ENCODE measurements at regions not wholly inside any gene's neighbourhood (a gene's known extent, or its start where the extent isn't known, plus 50 kb on each side); places are given as distances from the start of the nearest gene placed in this dataset.
"Not testable (repeated sequence)": the region's sequence is repeated elsewhere in the genome, so short reads cannot be mapped to it uniquely, and the experiment has no call there.

DNA sequence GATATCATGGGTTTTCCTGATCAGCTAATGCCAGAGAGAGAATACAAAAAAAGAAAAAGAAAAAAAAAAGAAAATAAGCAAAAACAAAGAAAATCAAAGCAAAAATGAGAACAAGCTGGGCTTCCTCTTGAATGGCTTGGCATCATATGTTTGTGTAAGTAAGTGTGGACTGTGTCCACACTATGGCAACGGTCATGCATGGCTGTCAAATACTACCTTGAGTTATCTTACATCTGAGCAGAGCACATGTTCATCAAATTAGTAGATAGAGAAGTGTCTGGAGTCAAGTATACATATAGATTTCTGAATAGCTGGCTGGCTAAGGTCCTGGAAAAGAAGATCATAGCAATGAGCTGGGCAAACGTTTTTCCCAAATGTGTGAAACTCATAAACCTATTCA lies 470.2 kb downstream of the RPIA start:
- not testable (repeated sequence) for DNase-seq

DNA sequence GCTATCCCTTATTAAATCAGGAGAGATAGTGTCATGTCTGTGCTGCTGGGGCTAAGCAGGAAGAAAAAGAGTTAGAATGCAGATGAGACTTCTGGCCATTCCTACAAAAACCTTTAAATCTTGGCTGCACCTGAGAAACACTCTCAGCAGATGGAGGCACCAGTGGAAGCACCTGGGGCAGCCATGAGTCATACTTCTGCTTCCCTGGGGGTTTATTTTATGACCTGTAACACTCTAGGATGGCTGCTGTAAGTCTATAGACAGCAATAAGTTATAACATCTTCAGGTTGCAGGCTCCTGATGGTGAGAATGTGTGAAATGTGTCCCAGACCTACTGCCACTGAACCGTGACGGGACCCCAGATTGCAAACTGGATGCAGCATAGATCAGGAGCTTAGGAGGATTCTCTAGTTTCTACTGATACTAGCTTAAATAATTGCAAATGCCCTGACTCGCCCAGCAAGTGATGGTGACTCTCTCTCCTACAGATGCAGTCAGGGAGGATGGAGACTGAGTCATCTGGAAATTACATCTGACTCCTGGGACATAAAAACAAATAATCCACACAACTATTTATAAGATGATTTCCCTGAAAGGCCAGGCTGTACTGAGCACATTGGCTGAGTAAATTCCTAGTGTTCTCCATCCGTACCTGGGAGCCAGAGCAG lies 479.2 kb downstream of the RPIA start:
- DNase-seq: not testable (repeated sequence)

DNA sequence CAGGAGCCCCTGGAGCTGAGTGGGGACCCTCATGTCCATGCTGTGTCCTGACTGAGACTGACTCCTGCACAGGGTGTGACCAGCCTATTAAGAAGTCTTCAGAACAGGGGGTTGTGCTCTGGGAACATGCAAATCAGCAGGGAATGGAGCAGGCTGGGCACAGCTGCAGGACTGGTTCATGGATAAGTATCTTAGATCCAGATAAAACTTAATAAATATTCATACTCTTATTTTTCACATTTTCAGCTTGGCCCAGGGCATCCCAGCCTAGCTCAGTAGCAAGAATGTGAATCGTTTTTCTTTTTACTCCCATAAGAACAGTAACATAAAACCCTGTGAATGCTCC lies 479.7 kb downstream of the RPIA start:
- DNase-seq: not testable (repeated sequence)

DNA sequence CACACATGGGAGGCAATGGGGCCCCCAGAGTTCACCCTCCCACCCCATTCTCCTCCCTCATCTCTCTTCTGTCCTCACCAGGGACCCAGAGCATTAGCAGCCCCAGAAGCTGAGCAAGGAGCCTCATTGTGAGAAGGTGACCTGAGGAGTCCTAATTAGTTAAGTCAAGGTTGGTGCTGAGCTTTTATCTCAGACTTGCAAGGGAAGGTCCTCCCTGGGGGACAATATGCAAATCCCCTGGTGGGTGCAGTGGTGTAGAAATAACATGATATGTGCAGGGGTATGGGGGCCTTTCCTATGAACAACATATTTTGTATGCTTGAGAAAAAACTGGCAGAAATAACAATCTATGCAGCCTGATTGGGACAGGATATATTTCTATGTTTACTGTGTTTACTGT lies 485.5 kb downstream of the RPIA start:
- DNase-seq: not testable (repeated sequence)

DNA sequence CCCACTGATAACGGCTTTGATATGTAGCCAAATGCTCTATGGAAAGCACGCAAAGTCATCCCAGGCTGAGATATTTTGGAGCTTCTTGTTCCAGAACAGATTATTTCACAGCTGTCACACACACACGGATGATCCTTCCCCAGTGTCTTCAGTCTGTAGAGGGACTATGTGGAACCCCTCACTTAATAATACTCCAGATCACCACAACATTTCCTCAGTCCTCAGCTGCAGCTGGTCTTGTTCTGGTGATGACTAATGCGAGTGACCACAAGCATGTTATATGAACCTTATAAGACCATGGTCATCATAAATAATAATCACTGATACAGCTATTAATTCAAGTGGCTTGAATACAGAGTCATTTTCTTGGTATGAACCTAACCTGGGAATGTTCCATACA lies 490.7 kb downstream of the RPIA start:
- DNase-seq: not testable (repeated sequence)

DNA sequence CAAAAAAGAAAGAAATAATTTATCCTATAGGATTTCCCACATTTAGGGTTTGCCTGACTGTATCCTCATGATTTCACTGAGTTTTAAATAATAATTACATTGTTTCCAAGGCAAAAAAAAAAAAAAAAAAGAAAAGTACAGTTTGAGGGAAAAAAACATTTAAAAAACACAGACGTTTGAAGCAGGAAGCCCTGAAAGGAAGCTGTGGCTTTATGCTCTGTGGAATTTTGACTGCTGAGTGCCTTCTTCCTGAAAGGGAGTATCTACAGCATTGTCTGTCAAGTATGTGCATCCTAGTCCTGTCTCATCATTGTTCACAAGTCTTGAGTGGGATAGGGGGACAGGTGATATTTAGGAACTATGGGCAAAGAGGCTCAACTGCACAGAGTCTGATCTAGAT lies 493.3 kb downstream of the RPIA start:
- DNase-seq: not testable (repeated sequence)

DNA sequence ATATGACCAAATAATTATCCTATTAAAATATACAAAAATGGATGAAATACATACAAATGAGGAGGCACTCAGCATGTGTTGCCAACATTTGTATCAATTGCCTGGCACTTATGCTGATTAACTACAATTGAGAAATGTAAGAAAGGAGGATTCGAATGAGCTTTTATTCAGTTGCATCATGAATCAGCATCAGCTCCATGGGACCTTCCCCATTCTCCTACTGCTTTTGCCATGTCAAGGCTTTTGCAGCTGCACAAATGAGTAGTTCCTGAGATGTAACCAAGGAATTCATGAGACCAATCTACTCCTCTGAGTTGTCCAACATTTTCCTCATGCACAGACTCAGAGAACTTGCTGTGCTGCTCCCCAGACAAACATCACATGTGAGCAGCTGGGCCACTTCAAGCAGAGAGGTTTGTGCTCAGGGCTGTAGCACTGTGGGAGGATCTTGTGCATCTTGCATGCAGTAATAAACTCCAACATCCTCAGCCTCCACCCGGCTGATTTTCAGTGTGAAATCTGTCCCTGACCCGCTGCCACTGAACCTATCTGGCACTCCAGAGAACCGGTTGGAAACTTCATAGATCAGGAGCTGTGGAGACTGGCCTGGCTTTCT lies 504.3 kb downstream of the RPIA start:
- not testable (repeated sequence) for DNase-seq

DNA sequence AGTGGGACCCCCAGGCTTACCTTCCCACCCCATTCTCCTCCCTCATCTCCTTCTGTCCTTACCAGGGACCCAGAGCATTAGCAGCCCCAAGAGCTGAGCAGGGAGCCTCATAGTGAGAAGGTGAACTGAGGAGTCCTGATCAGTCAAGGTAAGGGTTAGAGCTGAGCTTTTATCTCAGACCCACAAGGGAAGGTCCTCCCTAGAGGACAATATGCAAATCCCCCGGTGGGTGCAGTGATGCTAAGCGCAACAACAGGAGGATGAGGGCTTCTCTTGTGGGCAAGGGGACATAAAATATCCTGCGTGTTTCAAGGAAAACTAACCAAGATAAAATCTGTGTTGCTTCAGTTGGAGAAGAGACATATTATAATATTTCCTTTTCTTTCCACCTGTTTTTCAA lies 505.2 kb downstream of the RPIA start:
- not testable (repeated sequence) for DNase-seq

DNA sequence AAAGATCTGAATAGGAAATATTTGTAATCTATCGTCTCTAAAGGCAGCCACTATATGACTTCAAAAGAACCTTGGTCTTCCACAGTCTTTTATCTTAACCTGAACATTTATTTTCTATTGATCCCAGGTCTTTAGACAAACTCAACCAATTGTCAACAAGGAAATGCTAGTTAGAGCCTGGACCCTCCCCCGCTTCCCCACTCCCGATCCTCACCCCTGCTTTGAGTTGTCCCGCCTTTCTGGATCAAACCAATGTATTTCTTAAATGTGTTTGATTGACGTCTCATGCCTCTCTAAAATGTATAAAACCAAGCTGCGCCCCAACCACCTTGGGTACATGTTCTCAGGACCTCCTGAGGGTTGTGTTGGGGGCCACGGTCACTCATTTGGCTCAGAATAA lies 506.6 kb downstream of the RPIA start:
- DNase-seq: not testable (repeated sequence)

DNA sequence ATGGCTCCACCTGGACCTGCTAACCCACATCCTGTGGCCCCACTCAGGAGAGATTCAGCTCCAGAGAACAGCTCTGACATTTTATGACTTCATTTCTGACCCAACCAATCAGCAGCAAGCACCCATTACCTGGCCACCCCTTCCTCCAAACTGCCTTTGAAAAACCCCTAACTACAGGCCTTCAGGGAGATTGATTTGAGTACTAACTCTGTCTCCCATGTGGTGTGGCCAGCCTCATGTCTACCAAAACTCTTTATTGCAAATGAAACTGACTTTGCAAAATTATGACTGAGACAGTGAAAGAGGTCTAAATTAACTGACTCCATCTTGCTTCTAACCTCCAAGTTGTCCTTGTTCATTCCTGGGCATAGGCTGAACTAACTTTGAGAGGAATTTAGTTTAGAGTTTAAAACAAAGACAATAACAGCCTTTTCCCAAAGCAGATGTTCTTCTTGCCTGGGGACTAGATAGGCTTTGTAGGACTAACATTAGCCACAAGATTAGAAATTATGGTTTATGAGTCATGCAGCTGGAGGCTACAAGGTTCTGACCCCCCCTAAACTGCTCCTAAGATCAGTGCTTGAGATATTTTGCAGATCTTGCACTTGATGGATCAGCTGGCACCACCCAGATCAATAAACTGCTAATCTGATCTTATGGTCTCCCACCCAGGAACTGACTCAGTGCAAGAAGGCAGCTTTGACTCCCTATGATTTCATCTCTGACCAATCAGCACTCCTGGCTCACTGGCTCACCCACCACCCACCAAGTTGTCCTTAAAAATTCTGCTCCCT lies 508.2 kb downstream of the RPIA start:
- DNase-seq: not testable (repeated sequence)

DNA sequence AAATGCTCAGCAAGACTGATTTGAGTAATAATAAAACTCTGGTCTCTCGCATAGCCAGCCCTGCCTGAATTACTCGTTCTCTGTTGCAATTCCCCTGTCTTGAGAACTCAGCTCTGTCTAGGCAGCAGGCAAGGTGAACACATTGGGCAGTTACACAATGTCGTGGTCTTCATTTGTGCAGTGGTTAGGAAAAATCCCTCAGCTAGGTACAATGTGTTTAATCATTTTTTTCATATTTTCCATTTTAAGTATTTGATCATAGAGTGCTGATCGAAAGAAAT lies 508.7 kb downstream of the RPIA start:
- DNase-seq: not testable (repeated sequence)

DNA sequence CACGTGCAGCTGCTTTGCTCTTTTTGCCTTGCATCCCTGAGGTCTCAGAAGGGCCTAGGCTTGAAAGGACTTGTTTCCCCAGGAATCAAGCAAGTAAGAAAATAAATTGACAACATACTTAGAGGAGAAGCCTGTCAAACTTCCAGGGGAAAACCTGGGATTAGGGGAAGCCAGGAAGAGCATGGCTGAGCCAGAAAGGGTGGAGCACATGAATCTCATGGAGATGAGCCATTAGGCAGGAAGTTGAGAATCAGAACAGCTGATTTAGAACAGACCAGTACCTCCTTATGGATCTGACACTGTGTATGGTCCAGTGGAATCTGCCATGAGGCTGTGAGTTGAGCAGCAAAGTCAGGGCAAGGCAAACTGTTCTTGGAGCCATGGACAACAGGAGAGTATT lies 511.0 kb downstream of the RPIA start:
- not testable (repeated sequence) for DNase-seq

DNA sequence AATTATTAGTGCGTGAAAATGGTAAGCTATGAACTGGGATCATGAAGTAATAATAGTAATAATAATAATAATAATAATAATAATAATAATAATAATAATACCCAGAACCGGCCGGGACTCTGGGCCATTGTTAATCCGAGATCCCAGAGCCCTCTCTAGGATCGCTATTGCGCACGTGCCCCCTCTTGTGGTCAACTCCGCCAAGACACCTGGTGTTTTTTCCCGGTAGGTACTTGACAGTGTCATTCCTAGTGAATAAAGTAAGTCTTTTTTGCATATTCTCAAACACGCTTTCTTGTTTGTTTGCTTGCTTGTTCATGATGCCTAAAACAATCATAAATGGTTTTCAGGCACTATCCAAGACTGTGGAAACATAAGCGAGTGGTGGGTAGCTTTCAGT lies 513.7 kb downstream of the RPIA start:
- DNase-seq: not testable (repeated sequence)

DNA sequence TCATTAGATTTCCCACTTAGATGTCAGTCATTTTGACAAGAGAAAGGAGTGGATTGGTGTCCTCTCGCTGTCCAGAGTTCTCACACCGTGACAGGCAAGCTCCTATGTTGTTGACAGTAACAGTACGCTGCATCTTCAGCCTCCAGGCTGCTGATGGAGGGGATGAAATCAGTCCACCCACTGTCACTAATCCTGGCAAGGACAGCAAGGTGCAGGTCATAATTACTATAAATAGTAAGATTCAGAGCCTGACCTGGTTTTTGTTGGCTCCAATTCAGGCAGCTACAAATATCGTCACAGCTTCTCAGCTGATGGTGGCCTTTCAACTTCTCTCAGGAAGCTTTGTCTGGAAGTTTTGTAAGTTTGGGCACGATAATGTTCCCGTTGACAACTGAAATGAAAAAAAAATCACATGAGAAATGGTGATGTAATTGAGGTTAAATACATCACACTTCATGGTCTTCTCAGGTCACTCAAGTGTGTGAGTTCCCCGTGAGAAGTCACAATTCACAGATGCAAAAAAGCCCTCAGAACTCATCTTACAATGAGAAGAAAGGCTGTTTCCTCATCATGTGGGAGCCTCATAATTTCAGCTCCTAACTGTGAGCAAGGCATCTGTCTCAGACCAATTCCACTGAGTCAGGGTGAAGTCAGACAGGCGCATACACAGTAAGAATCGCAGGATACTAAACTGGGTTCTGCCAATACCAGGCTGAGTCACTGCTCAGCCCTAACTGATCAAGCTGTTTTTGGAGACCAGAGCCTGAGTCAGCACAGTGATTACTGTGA lies 516.9 kb downstream of the RPIA start:
- not testable (repeated sequence) for DNase-seq

DNA sequence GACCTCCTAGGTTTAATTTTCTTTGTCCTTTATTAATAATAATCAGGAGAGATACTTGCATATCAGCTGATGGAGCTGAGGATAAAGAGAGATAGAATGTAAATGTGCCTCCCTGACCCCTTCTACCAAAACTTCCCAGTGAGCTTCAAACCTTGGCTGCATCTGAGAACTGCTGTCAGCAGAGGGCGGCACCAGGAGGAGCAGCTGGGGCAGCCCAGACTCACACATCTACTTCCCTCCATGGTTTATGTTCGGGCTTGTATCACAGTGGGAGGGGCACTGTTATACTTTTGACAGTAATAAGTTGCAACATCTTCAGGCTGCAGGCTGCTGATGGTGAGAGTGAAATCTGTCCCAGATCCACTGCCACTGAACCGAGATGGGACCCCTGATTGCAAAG lies 521.7 kb downstream of the RPIA start:
- DNase-seq: not testable (repeated sequence)

DNA sequence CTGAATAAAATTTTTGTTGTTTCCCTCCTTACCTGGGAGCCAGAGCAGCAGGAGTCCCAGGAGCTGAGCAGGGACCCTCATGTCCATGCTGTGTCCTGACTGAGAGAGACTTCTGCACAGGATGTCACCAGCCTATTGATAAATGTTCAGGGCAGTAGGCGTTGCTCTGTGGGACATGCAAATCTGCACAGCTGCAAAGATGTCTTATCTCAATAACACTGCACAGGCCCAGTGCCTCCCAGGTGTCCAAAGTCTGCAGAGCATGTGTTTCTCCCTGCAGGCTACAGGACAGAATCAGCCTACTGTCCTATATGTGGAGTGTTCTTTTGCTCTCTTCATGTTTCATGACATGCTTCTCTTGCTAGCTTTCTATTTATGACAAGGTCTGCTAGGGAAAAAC lies 522.3 kb downstream of the RPIA start:
- not testable (repeated sequence) for DNase-seq

DNA sequence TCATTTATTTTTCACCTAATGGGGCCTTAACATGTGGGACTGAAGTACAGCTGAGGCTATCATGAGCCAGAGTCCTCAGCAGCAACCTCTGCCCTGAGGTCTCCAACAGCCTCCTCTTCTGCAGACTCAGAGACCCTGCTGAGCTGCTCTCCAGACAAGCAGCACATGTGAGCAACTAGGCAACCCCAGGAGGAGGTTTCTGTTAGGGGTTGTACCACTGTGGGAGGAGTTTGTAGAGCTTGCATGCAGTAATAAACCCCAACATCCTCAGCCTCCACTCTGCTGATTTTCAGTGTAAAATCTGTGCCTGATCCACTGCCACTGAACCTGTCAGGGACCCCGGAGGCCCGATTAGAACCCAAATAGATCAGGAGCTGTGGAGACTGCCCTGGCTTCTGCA lies 530.0 kb downstream of the RPIA start:
- not testable (repeated sequence) for DNase-seq

DNA sequence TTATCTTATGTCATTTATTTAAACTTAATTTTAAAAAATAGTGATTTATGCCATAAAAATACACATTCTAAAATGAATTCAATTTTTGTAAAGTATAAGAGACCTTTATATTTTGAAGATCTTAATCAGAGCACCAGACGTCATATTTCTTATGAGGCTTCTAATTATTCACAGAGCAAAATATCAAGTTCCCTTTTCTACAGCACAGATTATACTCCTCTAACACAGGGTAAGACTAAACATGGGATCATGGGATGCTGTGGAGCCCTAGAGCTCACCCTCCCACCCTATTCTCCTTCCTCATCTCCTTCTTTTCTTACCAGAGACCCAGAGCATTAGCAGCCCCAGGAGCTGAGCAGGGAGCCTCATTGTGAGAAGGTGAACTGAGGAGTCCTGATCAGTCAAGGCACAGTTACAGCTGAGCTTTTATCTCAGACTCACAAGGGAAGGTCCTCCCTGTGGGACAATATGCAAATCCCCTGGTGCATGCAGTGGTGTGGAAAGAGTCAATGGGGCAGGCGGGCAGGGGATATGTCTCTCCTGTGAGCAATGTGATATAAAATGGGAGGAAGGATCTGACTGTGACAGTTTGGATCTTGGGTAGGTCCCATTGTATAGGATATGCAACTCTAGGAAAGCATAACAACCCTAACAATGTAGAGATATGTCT lies 530.7 kb downstream of the RPIA start:
- not testable (repeated sequence) for DNase-seq

DNA sequence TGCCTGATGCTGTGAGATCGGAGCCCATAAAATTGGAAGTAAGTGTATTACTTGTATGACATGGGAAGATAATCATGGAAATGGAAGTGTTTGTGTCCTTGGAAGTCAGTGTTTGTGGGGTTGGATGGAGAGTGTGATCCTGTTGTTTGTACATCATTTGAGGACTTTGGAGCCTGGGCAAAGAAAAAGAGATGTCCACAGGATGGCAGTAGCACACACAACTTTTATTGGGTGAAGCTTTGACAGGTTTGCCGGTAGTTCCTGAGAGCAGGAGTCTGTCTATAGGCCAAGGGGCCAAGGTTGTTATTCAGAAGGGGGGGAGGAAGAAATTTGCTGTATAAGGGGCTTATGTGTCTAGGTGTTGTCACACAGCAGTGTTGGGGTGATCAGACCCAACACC lies 533.3 kb downstream of the RPIA start:
- DNase-seq: not testable (repeated sequence)

DNA sequence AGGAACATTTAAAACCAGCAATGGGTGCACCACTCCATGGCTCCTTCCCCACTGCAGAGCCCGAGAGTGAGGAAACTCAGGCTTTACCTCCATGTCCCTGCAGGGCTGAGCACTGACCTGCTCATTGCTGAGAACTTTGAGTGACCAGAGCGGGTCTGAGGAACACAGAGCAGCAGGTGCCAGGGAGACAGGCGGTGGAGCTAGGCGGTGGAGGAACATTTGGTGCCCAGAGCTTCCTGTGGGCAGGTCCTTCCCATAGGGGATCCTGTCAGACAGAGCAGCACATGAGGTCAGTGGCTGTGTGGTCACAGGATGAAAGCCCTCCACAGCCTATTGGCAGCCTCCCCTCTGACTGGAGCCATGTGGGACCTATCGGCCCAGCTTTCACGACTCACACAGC lies 538.5 kb downstream of the RPIA start:
- not testable (repeated sequence) for DNase-seq

DNA sequence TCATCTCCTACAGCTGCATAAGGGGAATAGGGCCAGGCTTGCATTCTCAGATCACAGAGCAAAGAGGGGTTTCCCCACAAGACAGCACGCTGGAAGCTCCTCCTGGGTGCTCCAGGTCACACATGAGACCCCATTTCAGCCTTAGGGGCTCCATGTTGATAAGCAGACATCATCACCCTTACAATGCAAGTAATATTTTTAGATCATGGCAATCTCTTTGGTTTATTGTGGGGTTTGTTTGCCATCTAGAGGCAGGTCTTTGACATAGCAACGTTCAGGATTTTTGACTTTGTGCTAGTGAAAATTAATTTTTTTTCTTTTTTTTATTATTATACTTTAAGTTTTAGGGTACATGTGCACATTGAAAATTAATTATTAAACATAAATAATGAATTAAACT lies 539.8 kb downstream of the RPIA start:
- DNase-seq: not testable (repeated sequence)

DNA sequence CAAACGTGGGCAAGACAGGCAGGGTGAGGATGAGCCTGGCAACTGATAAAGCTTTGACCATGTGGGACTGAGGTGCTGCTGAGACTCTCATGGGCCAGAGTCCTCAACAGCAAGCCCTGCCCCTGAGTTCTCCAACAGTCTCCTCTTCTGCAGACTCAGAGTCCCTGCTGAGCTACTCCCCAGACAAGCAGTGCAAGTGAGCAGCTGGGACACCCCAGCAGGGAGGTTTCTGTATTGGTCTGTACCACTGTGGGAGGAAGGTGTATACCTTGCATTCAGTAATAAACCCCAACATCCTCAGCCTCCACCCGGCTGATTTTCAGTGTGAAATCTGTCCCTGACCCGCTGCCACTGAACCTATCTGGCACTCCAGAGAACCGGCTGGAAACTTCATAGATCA lies 542.5 kb downstream of the RPIA start:
- DNase-seq: not testable (repeated sequence)
